ENCODE measurements at regions not wholly inside any gene's neighbourhood (a gene's known extent, or its start where the extent isn't known, plus 50 kb on each side); places are given as distances from the start of the nearest gene placed in this dataset.

GRCh38 chr2:217632043-217632442, 370.8 kb downstream of the TNS1 start:
- in situ Hi-C loops (cut with MboI) (no loop called here), intact Hi-C loops (cut with micrococcal nuclease; ENCODE audit: unreplicated experiment) (no loop called here)
- DNase-seq (ENCODE audit: low read depth, low spot score), result no peak
- Histone ChIP-seq H4K20me1 (ENCODE audit: control insufficient read depth, insufficient read depth) (no peaks in the 10 kb centered on the region), H3K79me2 (ENCODE audit: control insufficient read depth, insufficient read depth, low read length) (no peaks in the 10 kb centered on the region), H3K4me2 (ENCODE audit: control insufficient read depth, insufficient read depth) (no peak overlapping the region), H3K9me3 (replicated peaks; ENCODE audit: control insufficient read depth, insufficient read depth, low read length) (no peaks in the 10 kb centered on the region), H3K36me3 (ENCODE audit: control insufficient read depth in 2 of 2, insufficient read depth in 2 of 2, low read length in 1 of 2) (no peaks in the 10 kb centered on the region), H3K9ac (ENCODE audit: control insufficient read depth, insufficient read depth, low read length) (no peak overlapping the region), H3K4me1 (ENCODE audit: control insufficient read depth, insufficient read depth, low read length) (no peaks in the 10 kb centered on the region), H2AFZ (ENCODE audit: control insufficient read depth, low read depth, low read length) (no peak overlapping the region), H3K27me3 (replicated peaks in 1 of 2; ENCODE audit: control insufficient read depth in 2 of 2, insufficient read depth in 2 of 2, low read length in 1 of 2) (peaks cover 2 to 8% of the 10 kb centered on the region in 2 experiments; a peak in 2 of 4 replicates), H3K27ac (ENCODE audit: control insufficient read depth, insufficient read depth) (no peak overlapping the region), H3K4me3 (no peak overlapping the region)
- ChIA-PET RAD21 (ENCODE audit: unreplicated experiment) (no interaction called here), POLR2A (no interaction called here), SMC1A (ENCODE audit: uncharacterized antibody, unreplicated experiment) (no interaction called here), CTCF (interaction anchor here (1.4 kb wide), 1 partner anchor 18 kb away, joined by 8 read pairs; no protein-coding TSS in a partner anchor)
- no peak for ATAC-seq
- no peak for TF ChIP-seq NFIC (IDR thresholded peaks at IDR 0.05; ENCODE audit: low read depth, low read length)
- TF ChIP-seq CHD2 (IDR thresholded peaks at IDR 0.05; ENCODE audit: borderline replicate concordance, low read depth, low read length), result no peak
- TF ChIP-seq CBX3 (IDR thresholded peaks at IDR 0.05; ENCODE audit: borderline replicate concordance, low read depth), result no peak
- TF ChIP-seq HDGF (IDR thresholded peaks at IDR 0.05), result no peak
- no peak for TF ChIP-seq E2F8 (IDR thresholded peaks at IDR 0.05; ENCODE audit: low read depth, partially characterized antibody)
- no peak for TF ChIP-seq YY1 (IDR thresholded peaks at IDR 0.05; ENCODE audit: low read depth, low read length)
- no peak for TF ChIP-seq MEF2A (IDR thresholded peaks at IDR 0.05; ENCODE audit: insufficient read depth, low read depth, low read length)
- no peak for TF ChIP-seq ZBTB4 (CRISPR knock-in tag; IDR thresholded peaks at IDR 0.05)
- TF ChIP-seq JUND (IDR thresholded peaks at IDR 0.05; ENCODE audit: low read depth, low read length), result no peak
- TF ChIP-seq POLR2AphosphoS5 (IDR thresholded peaks at IDR 0.05; ENCODE audit: low read length), result no peak
- TF ChIP-seq RELB (IDR thresholded peaks at IDR 0.05; ENCODE audit: low read depth), result no peak
- TF ChIP-seq RBBP5 (conservative IDR thresholded peaks at IDR 0.05), result no peak
- 47% methylated on average over 1 of the region's 1 CpG for WGBS (ENCODE audit: insufficient coverage, insufficient replicate concordance, low lambda C conversion rate, missing lambda C conversion rate)
- BruUV-seq (replicated peaks), result no TSS peak
- no peak for FAIRE-seq

All from GM12878 (cell line).